SW 1271 (cell line): ENCODE measurements at regions not wholly inside any gene's neighbourhood (a gene's known extent, or its start where the extent isn't known, plus 50 kb on each side); places are given as distances from the start of the nearest gene placed in this dataset.

Experiments
- DNase-seq, 2 experiments: peaks; one replicate each; lab custom pipeline; 2025; lab: John Stamatoyannopoulos, UW

GRCh38 chr12:92032101-92032500 lies 113.5 kb downstream of the BTG1 start:
- DNase-seq = no peak

GRCh38 chr12:92030618-92031017 lies 115.0 kb downstream of the BTG1 start:
- no peak for DNase-seq

GRCh38 chr12:92029902-92030586 lies 115.6 kb downstream of the BTG1 start:
- DNase-seq = no peak

GRCh38 chr12:92029136-92029535 lies 116.5 kb downstream of the BTG1 start:
- DNase-seq = no peak

DNA sequence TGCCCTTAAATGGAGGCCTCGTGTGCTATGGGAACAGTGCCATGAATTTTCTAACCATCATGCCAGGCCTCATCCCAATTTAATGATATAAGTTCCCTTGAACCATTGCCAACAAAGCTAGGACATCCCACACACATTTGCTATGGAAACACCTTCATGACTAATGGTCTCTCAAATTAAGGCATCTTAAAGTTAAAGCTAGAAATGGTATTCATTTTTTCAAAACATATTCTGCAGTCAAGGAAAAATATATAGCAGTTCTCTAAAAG lies 117.3 kb downstream of the BTG1 start:
- DNase-seq = no peak

- DNase-seq = no peak
These were observed 117.8 kb downstream of the BTG1 start for GRCh38 chr12:92027701-92028440.

DNA sequence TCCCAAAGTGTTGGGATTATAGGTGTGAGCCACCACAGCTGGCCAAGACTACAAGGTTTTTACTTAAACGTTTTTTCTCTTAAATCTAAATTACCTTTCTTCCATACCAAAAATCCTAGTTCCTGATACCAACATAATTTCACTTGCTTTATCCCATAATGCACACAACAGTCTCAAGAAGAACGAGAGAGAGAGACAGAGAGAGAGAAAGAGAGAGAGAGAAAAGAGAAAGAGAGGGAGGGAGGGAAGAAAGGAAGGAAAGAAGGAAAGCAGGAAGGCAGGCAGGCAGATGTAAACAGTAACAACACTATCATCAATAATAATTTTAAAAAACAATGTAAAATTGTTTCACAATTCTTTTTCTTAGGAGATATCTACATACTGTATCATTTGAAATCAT lies 118.4 kb downstream of the BTG1 start:
- no peak for DNase-seq

DNA sequence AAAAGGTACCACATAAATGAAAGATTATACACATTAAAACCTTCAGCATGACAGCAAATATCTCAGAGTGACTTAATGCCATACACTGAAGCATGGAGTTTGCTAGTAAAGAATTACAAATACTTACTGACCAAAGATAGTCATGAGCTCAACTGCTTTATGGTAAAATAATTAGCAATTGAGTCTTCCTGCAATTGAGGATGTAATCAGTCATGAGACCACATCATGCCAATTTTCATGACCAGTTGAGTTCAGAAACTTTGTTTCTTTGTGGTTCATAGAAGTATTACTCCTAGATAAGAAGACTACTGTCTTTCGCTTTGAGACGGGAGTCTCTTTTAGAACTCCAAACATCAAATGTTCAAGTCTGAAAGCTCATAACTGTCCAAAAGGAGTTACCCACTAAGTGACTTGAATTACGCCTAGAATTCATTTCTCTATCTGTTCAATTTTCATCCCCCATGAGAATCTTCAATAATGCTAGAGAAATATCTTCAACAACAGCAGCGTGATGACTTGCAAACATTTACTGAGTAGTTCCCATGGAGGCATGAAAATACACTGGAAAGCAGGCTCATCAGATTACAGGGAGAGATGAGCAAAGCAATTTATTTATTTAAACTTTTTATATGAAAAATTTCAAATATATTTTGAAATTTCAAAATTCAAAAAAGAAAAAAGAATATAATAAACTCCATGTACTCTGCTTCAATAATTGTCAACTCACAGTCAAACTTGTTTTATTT lies 120.0 kb downstream of the BTG1 start:
- no peak for DNase-seq

- no peak for DNase-seq
These were observed 123.6 kb downstream of the BTG1 start for GRCh38 chr12:92022093-92022492.

DNA sequence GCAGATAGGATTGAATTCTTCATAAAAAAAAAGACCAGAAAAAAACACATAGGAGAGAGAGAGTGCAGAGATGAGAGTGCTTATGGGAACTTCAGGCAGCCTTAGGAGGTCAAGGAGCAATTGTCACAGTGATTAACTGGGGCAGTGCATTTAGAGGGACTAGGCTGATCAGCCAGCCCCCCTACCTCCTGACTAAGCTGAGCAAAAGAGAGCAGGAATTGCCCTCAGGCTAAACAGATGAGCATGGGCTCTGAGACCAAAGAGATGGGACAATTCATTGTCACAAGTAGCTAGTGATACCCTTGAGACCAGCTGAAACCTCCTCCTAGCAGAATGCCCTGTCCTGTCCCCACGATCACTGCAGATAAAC lies 124.0 kb downstream of the BTG1 start:
- DNase-seq = no peak

DNA sequence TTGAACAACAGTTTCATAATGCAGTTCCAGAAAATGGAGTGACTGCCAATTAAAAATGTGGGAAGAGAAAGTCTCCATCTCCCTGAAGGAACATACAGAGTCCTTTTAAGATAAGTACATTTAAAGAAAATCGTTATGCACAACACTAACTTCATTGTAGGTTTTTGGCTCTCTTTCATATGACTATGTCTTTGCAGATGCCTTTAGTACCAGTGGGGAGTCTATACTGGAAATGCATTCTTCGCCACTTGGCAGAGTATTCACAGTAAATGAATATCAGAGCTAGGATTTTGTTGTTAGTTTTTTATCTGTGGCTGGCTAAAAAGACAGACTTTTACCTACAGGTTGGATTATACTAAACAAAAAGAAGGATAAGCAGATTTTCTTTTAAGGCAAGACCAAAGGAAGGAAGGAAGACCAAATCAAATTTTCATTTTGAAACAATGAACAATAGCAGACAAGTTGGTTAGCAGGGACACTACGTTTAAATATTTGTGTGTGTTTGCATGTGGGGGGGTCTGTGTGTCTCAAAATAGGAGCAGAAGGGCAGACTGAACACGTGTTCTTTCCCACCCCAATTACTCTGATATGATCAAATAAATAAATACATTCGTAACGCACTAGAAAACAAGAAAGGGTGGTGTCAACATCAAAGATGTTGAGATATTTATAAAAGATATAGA lies 124.5 kb downstream of the BTG1 start:
- no peak for DNase-seq

- DNase-seq = no peak
These were observed 126.0 kb downstream of the BTG1 start for GRCh38 chr12:92019491-92020277.

DNA sequence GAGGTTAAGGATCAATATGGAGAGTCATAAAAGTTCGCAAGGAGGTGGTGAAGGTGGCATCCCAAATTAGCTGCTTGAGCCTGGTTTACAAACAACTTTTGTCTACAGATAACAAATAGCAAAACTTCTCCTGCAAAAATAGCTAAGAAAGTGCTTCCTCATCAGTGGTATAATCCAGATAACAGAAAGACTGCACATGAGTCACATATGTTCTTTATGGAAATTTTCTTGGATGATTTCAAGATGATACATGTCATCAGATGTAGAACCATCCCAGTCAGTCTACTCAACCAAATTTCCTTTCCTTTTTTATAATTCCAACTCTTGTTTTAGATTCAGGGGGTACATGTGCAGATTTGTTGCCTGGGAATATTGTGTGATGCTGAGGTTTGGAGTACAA lies 133.0 kb downstream of the BTG1 start:
- DNase-seq = no peak

DNA sequence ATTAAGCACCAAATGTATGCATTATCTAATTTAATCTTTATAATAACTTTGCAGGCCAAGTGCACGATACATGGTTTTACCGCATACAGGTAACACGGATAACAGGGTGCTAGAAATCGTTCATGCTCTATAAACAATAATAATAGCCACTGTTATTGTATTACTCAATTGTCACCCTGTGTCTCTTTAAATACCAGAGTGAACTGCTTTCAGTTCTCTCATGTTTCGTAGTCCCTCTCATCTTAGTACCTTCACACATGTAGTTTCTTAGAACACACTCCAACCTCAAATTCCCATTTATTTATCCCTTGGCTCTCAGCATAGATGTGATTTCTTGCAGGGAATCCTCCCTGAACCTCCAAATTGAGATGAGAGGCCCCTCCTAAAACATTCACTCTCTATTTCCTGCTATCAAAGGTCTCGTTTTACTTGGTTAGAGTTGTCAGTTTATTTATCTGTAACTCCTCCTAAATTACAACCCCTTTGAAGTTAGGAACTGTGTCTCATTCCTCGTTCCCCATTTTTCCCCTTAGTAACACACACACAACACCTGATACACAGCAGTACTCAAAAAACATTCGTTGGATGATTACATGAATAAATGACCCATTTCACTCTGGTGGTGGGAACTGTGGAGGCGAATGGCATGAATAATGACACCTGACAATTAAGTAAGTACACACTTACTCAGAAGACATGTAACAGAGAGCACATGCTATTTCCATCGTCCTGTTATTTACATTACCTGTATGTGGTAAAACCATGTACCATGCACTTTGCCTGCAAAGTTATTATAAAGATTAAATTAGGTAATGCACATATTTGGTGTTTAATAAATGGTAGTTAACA lies 134.6 kb downstream of the BTG1 start:
- no peak for DNase-seq

- DNase-seq = no peak
These were observed 135.3 kb downstream of the BTG1 start for GRCh38 chr12:92010368-92010767.

GRCh38 chr12:92008345-92008744 lies 137.3 kb downstream of the BTG1 start:
- DNase-seq = no peak

DNA sequence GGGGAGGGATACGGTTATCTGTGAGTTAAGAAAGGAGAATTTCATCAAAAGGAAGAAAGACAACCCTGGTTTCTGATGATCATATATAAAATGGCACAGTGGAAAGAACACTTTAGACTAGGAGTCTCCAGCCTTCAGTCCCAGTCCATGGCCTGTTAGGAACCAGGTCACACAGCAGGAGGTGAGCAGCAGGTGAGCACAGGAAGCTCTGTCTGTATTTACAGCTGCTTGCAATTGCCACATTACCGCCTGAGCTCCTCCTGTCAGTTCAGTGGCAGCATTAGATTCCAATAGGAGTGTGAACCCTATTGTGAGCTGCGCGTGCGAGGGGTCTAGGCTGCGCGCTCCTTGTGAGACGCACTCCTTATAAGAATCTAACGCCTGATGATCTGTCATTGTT lies 137.9 kb downstream of the BTG1 start:
- no peak for DNase-seq

DNA sequence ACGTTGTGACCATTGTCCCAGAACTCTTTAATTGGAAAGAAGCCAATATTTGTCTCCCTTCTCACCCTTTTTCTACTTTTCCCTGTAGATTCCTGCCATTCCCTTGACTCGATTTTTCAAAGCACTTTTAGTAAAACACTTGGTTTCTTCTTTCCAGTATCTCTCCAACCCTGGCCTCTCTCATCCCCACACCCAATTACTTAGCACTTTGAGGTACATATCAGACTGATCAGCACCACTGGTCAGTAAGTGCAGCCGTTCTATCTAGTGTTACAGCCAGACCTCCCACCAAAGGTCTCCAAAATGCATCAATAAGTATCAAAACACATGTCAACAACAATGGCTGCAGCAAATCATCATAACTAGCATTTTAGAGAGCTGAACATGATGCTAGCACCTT lies 141.9 kb downstream of the BTG1 start:
- DNase-seq = no peak

DNA sequence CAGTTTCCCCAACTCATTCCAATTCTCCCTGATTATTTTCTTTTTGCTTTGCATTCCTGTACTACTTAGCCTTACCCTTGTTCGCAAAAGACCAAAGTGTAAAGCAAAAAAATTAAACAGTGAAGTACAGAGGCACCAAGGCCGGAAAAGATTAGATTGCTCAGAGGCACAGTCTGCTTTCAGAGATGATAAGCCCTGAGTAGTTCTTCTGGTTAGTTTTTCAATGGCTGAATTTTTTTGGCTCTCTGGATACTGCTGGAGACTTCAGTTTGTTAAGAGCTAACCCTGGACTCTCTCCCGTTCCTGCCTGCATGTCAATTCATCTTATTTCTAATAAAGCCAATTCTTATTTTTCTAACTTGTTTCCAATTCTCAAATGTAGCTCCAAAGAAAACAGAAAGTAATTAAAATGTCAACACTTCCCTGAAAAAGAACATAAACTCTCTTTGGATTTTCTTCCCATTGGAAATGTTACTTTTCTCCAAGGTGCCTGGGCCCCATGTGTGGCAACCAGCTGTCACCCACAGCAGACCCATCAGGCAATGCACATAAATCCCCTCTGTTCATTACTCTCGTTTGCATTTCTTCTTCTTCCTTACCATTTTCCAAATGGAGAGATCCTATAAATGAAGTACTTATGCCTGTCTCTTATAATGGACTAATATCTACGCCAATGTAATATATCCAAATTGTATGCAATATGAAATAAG lies 142.8 kb downstream of the BTG1 start:
- no peak for DNase-seq

- DNase-seq = no peak
These were observed 143.4 kb downstream of the BTG1 start for GRCh38 chr12:92002195-92002649.
